ENCODE measurements at regions not wholly inside any gene's neighbourhood (a gene's known extent, or its start where the extent isn't known, plus 50 kb on each side); places are given as distances from the start of the nearest gene placed in this dataset.

GRCh38 chr2:2671826-2672225 is 340.8 kb upstream of the MYT1L start:
- no peak for TF ChIP-seq CTCF (IDR thresholded peaks at IDR 0.05)
- TF ChIP-seq POLR2A (IDR thresholded peaks at IDR 0.05) = no peak
